IMR-90 (cell line): ENCODE measurements at regions not wholly inside any gene's neighbourhood (a gene's known extent, or its start where the extent isn't known, plus 50 kb on each side); places are given as distances from the start of the nearest gene placed in this dataset.

ENCODE experiments used
- ATAC-seq: fragments of 200-7000 bp; cut with Tn5 transposase; 2 replicates; pipeline ENCODE4 v1.9.1; 2020; ENCODE audit warnings: low read depth, mild to moderate bottlenecking, moderate library complexity
- BruUV-seq: library from RNA; stranded (reverse); fragments of 400-500 nt; replicated peaks from 2 replicates; lab custom pipeline; 2021; lab: Mats Ljungman, UMichigan
- CTCF ChIA-PET: fragments of 300-600 bp; formaldehyde crosslinking; extraction: SDS; loops from one replicate; lab custom pipeline; 2021; ENCODE audit warnings: antibody characterized with exemption; lab: Yijun Ruan, JAX
- POLR2A ChIA-PET: fragments of 300-600 bp; sonication (Branson Sonifier 250); formaldehyde crosslinking; loops from one replicate; lab custom pipeline; 2022; ENCODE audit warnings: antibody characterized with exemption; ENCODE audit not compliant: unreplicated experiment; lab: Charles Lee
- DNase-seq: peaks from one replicate; pipeline ENCODE4 v3.0.0; 2013
- H2AFZ ChIP-seq: replicated peaks from 2 replicates; pipeline ENCODE3; 2013; ENCODE audit warnings: low read length, mild to moderate bottlenecking; ENCODE audit not compliant: poor library complexity
- H2AK5ac ChIP-seq: 2 replicates; pipeline ENCODE4 v1.6.1; 2013; ENCODE audit warnings: low read depth, low read length, inconsistent platforms
- H2AK9ac ChIP-seq: replicated peaks from 2 replicates; pipeline ENCODE3; 2013; ENCODE audit warnings: mild to moderate bottlenecking, low read depth, low read length, moderate library complexity; ENCODE audit not compliant: poor library complexity
- H2BK120ac ChIP-seq: 2 replicates; pipeline ENCODE4 v1.6.1; 2013; ENCODE audit warnings: low read depth, low read length, inconsistent platforms
- H2BK15ac ChIP-seq: 3 replicates; pipeline ENCODE4 v1.6.1; 2013; ENCODE audit warnings: low read depth, low read length, inconsistent platforms
- H2BK20ac ChIP-seq: 2 replicates; pipeline ENCODE4 v1.6.1; 2013; ENCODE audit warnings: low read depth, mild to moderate bottlenecking, inconsistent platforms, low read length, moderate library complexity
- H2BK5ac ChIP-seq: 2 replicates; pipeline ENCODE4 v1.6.1; 2013; ENCODE audit warnings: mild to moderate bottlenecking, low read depth, low read length, inconsistent platforms; ENCODE audit not compliant: poor library complexity, severe bottlenecking
- H3K14ac ChIP-seq: replicated peaks from 2 replicates; pipeline ENCODE4 v1.6.1; 2013; ENCODE audit warnings: low read depth, low read length, inconsistent platforms
- H3K18ac ChIP-seq: 2 replicates; pipeline ENCODE4 v1.6.1; 2013; ENCODE audit warnings: low read depth, low read length, control low read depth
- H3K23ac ChIP-seq: 2 replicates; pipeline ENCODE4 v1.6.1; 2013; ENCODE audit warnings: low read depth, low read length, inconsistent platforms
- H3K27ac ChIP-seq: 2 replicates; pipeline ENCODE4 v1.5.1; 2013; ENCODE audit warnings: mild to moderate bottlenecking, control low read depth, low read length; ENCODE audit not compliant: insufficient read depth
- H3K27me3 ChIP-seq: 2 replicates; pipeline ENCODE4 v1.6.1; 2013; ENCODE audit warnings: low read length; ENCODE audit not compliant: control insufficient read depth, insufficient read depth
- H3K36me3 ChIP-seq: 2 replicates; pipeline ENCODE4 v1.6.1; 2013; ENCODE audit warnings: low read length, mixed read lengths; ENCODE audit not compliant: control insufficient read depth, insufficient read depth
- H3K4ac ChIP-seq: 2 replicates; pipeline ENCODE4 v1.6.1; 2013; ENCODE audit warnings: low read depth, low read length, inconsistent platforms
- H3K4me1 ChIP-seq: 2 replicates; pipeline ENCODE4 v1.6.1; 2013; ENCODE audit warnings: low read length, mixed read lengths; ENCODE audit not compliant: control insufficient read depth, insufficient read depth
- H3K4me2 ChIP-seq: 2 replicates; pipeline ENCODE4 v1.6.1; 2013; ENCODE audit warnings: low read depth, mild to moderate bottlenecking, control low read depth, low read length, moderate library complexity
- H3K4me3 ChIP-seq: 2 replicates; pipeline ENCODE4 v1.5.1; 2013; ENCODE audit warnings: low read depth, mild to moderate bottlenecking, control low read depth, low read length, moderate library complexity; ENCODE audit not compliant: insufficient read depth
- H3K56ac ChIP-seq: 2 replicates; pipeline ENCODE4 v1.6.1; 2013; ENCODE audit warnings: low read length, inconsistent platforms; ENCODE audit not compliant: insufficient read depth; ENCODE audit errors: extremely low read depth
- H3K79me1 ChIP-seq, 2 experiments: 2 replicates each; pipeline ENCODE4 v1.6.1; 2013; ENCODE audit warnings: low read length in 2 of 2, inconsistent platforms in 1 of 2, low read depth in 1 of 2
- H3K9ac ChIP-seq: 2 replicates; pipeline ENCODE4 v1.6.1; 2013; ENCODE audit warnings: low read depth, low read length, control low read depth
- H3K9me1 ChIP-seq: 2 replicates; pipeline ENCODE4 v1.6.1; 2013; ENCODE audit warnings: low read length, inconsistent platforms; ENCODE audit not compliant: insufficient read depth
- H3K9me3 ChIP-seq: 2 replicates; pipeline ENCODE4 v1.6.1; 2013; ENCODE audit warnings: low read length; ENCODE audit not compliant: control insufficient read depth, insufficient read depth
- H4K20me1 ChIP-seq: 2 replicates; pipeline ENCODE4 v1.6.1; 2013; ENCODE audit warnings: low read length, inconsistent platforms; ENCODE audit not compliant: insufficient read depth
- H4K5ac ChIP-seq: 2 replicates; pipeline ENCODE4 v1.6.1; 2013; ENCODE audit warnings: mild to moderate bottlenecking, low read depth, low read length, control low read depth
- H4K8ac ChIP-seq, 2 experiments: 2 replicates each; pipeline ENCODE4 v1.6.1; 2013; ENCODE audit warnings: low read depth in 2 of 2, low read length in 2 of 2, control low read depth in 1 of 2, inconsistent platforms in 1 of 2
- H4K91ac ChIP-seq: 2 replicates; pipeline ENCODE4 v1.6.1; 2013; ENCODE audit warnings: low read depth, low read length, inconsistent platforms; ENCODE audit not compliant: insufficient read depth
- CHD1 ChIP-seq: IDR thresholded peaks from 2 replicates; pipeline ENCODE4 v1.6.1; 2012; ENCODE audit warnings: low read depth, low read length, improper control_type of control experiment
- MAZ ChIP-seq: IDR thresholded peaks from 2 replicates; pipeline ENCODE4 v1.6.1; 2012; ENCODE audit warnings: low read depth, mild to moderate bottlenecking, low read length, improper control_type of control experiment, moderate library complexity, borderline replicate concordance
- POLR2A ChIP-seq: IDR thresholded peaks from 2 replicates; pipeline ENCODE4 v1.6.1; 2012; ENCODE audit warnings: mild to moderate bottlenecking, low read depth, low read length
- RAD21 ChIP-seq: IDR thresholded peaks from 2 replicates; pipeline ENCODE4 v1.6.1; 2012; ENCODE audit warnings: low read length, improper control_type of control experiment
- SMC3 ChIP-seq: fragments of 150-350 bp; IDR thresholded peaks from 2 replicates; pipeline ENCODE4 v1.6.1; 2016; ENCODE audit warnings: low read depth, mild to moderate bottlenecking, antibody characterized with exemption, low read length, moderate library complexity
- USF2 ChIP-seq: fragments of 150-350 bp; IDR thresholded peaks from 2 replicates; pipeline ENCODE4 v1.6.1; 2017; ENCODE audit warnings: mild to moderate bottlenecking, antibody characterized with exemption, low read length, low read depth
- WGBS, 2 experiments: methylation state at CpG; one replicate each; pipeline versions ENCODE4 v1.1.5 to v1.1.7; 2013; ENCODE audit warnings: missing lambda C conversion rate in 2 of 2; ENCODE audit not compliant: insufficient read length in 1 of 2; ENCODE audit errors: extremely low coverage in 2 of 2; 5-methylcytosine and 5-hydroxymethylcytosine counted together
- dilution Hi-C: fragments of 300-500 bp; cut with HindIII; formaldehyde crosslinking; loops from one replicate; pipeline ENCODE4 v1.14.3; 2018; ENCODE audit warnings: low sequenced_read_pairs; ENCODE audit not compliant: unreplicated experiment
- in situ Hi-C: fragments of 300-500 bp; cut with MboI; formaldehyde crosslinking; loops from 3 replicates; pipeline ENCODE4 v1.14.3; 2019; ENCODE audit warnings: low sequenced_read_pairs, inconsistent platforms, mixed read lengths
- intact Hi-C: fragments of 100-400 bp; cut with micrococcal nuclease; formaldehyde crosslinking; loops from 2 replicates; pipeline ENCODE4 v1.10.0; 2022

GRCh38 chr11:110977661-110978060 is 265.4 kb upstream of the ARHGAP20 start:
- no peak overlapping the region for H3K4me3 ChIP-seq
- H2AK9ac ChIP-seq = no peak overlapping the region
- no peaks in the 10 kb centered on the region for H3K36me3 ChIP-seq
- no peak overlapping the region for H3K14ac ChIP-seq
- BruUV-seq = no TSS peak
- no peak overlapping the region for H3K23ac ChIP-seq
- no peak overlapping the region for H3K4me2 ChIP-seq
- H2AK5ac ChIP-seq = no peak overlapping the region
- no peak overlapping the region for H2BK120ac ChIP-seq
- ChIA-PET POLR2A (no interaction called here), CTCF (no interaction called here)
- intact Hi-C loops (no loop called here), in situ Hi-C loops (no loop called here), dilution Hi-C loops (no loop called here)
- TF ChIP-seq CHD1 (no peak), RAD21 (no peak), MAZ (no peak), POLR2A (no peak), SMC3 (no peak), USF2 (no peak)
- H3K9ac ChIP-seq = no peak overlapping the region
- no peak overlapping the region for H3K18ac ChIP-seq
- H2BK15ac ChIP-seq = no peak overlapping the region
- H3K27ac ChIP-seq = no peak overlapping the region
- H3K9me1 ChIP-seq = no peaks in the 10 kb centered on the region; the same call in none of the 2 replicates
- no CpG with 5 or more reads among the region's 1 CpG for WGBS, 2 experiments
- no peak overlapping the region for H2BK5ac ChIP-seq
- DNase-seq (no peak), ATAC-seq (no peak)
- H2BK20ac ChIP-seq = no peak overlapping the region
- no peak overlapping the region for H4K91ac ChIP-seq
- no peak overlapping the region for H4K8ac ChIP-seq
- no peak overlapping the region for H4K5ac ChIP-seq
- no peaks in the 10 kb centered on the region for H3K27me3 ChIP-seq
- peaks cover 7% of the 10 kb centered on the region for H3K4me1 ChIP-seq
- H3K79me1 ChIP-seq = no peaks in the 10 kb centered on the region
- no peak overlapping the region for H2AFZ ChIP-seq
- H3K56ac ChIP-seq = no peak overlapping the region
- no peak overlapping the region for H3K4ac ChIP-seq
- no peaks in the 10 kb centered on the region for H4K20me1 ChIP-seq
- H3K9me3 ChIP-seq = no peaks in the 10 kb centered on the region
